WERI-Rb-1 (cell line): ENCODE measurements at regions not wholly inside any gene's neighbourhood (a gene's known extent, or its start where the extent isn't known, plus 50 kb on each side); places are given as distances from the start of the nearest gene placed in this dataset.
A peak's percentile ranks its signal among the peaks of the same experiment; 100 is the strongest.

Source experiments
- DNase-seq: peaks from one replicate; pipeline ENCODE4 v3.0.0-alpha.2; 2020
- H3K27ac ChIP-seq: fragments of 250-450 bp; sonication (Bioruptor Pico); 2 replicates; pipeline ENCODE4 v1.5.1; 2020; ENCODE audit warnings: mild to moderate bottlenecking, moderate library complexity
- H3K27me3 ChIP-seq: fragments of 250-450 bp; sonication (Bioruptor Pico); 2 replicates; pipeline ENCODE4 v1.5.1; 2021; ENCODE audit warnings: mild to moderate bottlenecking, low read depth, moderate library complexity; ENCODE audit not compliant: insufficient read depth, severe bottlenecking
- H3K36me3 ChIP-seq: fragments of 250-450 bp; sonication (Bioruptor Pico); 2 replicates; pipeline ENCODE4 v1.5.1; 2020; ENCODE audit warnings: mild to moderate bottlenecking, moderate library complexity
- H3K4me3 ChIP-seq: 2 replicates; pipeline ENCODE4 v1.5.1; 2011; ENCODE audit warnings: low read depth, mild to moderate bottlenecking, control low read depth, low read length
- H3K9me3 ChIP-seq: fragments of 250-450 bp; sonication (Bioruptor Pico); 2 replicates; pipeline ENCODE4 v1.5.1; 2021; ENCODE audit warnings: mild to moderate bottlenecking, moderate library complexity; ENCODE audit not compliant: severe bottlenecking
- CTCF ChIP-seq: IDR thresholded peaks from 2 replicates; pipeline ENCODE4 v1.5.1; 2011; ENCODE audit warnings: low read depth, mild to moderate bottlenecking, control low read depth, inconsistent platforms, low read length

- no peak for DNase-seq
- Histone ChIP-seq H3K9me3 (no peaks in the 10 kb centered on the region), H3K4me3 (peak overlapping the region; percentile 38; the same call in 1 of the 2 replicates), H3K27me3 (no peaks in the 10 kb centered on the region), H3K36me3 (no peaks in the 10 kb centered on the region), H3K27ac (peak overlapping the region; percentile 78)
- TF ChIP-seq CTCF, result no peak
Measured at GRCh38 chr20:58596244-58596643, 54.8 kb upstream of the STX16 start.

GRCh38 chr20:58595167-58595566, 55.9 kb upstream of the STX16 start:
- H3K4me3 ChIP-seq, result no peak overlapping the region
- TF ChIP-seq CTCF, result no peak
- no peak for DNase-seq
- no peaks in the 10 kb centered on the region for H3K27me3 ChIP-seq
- H3K9me3 ChIP-seq, result no peaks in the 10 kb centered on the region
- no peak overlapping the region for H3K27ac ChIP-seq
- H3K36me3 ChIP-seq, result no peaks in the 10 kb centered on the region

GRCh38 chr20:58593880-58594638, 57.0 kb upstream of the STX16 start:
- DNase-seq, result no peak
- Histone ChIP-seq H3K27me3 (no peaks in the 10 kb centered on the region), H3K4me3 (no peak overlapping the region), H3K36me3 (no peaks in the 10 kb centered on the region), H3K27ac (no peak overlapping the region), H3K9me3 (no peaks in the 10 kb centered on the region)
- no peak for TF ChIP-seq CTCF

- Histone ChIP-seq H3K4me3 (no peak overlapping the region), H3K36me3 (no peaks in the 10 kb centered on the region), H3K9me3 (no peaks in the 10 kb centered on the region), H3K27ac (no peak overlapping the region), H3K27me3 (no peaks in the 10 kb centered on the region)
- no peak for DNase-seq
- no peak for TF ChIP-seq CTCF
Measured at GRCh38 chr20:58592076-58592695, 58.9 kb upstream of the STX16 start.

- H3K4me3 ChIP-seq, result no peak overlapping the region
- no peaks in the 10 kb centered on the region for H3K9me3 ChIP-seq
- no peak for DNase-seq
- H3K27me3 ChIP-seq, result no peaks in the 10 kb centered on the region
- no peaks in the 10 kb centered on the region for H3K36me3 ChIP-seq
- TF ChIP-seq CTCF, result no peak
- no peak overlapping the region for H3K27ac ChIP-seq
Measured at GRCh38 chr20:58590679-58591473, 60.2 kb upstream of the STX16 start.
